HFFc6 (cell line): ENCODE measurements at regions not wholly inside any gene's neighbourhood (a gene's known extent, or its start where the extent isn't known, plus 50 kb on each side); places are given as distances from the start of the nearest gene placed in this dataset.

Experiments used
- DNase-seq: peaks from one replicate; pipeline ENCODE4 v3.0.0-alpha.2; 2018
- H3K27ac Mint-ChIP-seq: 2 replicates; pipeline ENCODE4 v1.8.0; 2020; ENCODE audit warnings: mild to moderate bottlenecking, mixed read lengths
- H3K27me3 Mint-ChIP-seq: 2 replicates; pipeline ENCODE4 v1.8.0; 2021; ENCODE audit warnings: mild to moderate bottlenecking, moderate library complexity, mixed read lengths; ENCODE audit not compliant: insufficient read depth
- H3K36me3 Mint-ChIP-seq: 2 replicates; pipeline ENCODE4 v1.8.0; 2021; ENCODE audit warnings: low read depth, mixed read lengths
- H3K4me1 Mint-ChIP-seq: 2 replicates; pipeline ENCODE4 v1.8.0; 2020; ENCODE audit warnings: low read depth, mixed read lengths
- H3K4me3 Mint-ChIP-seq: 2 replicates; pipeline ENCODE4 v1.8.0; 2020; ENCODE audit warnings: mild to moderate bottlenecking, moderate library complexity, mixed read lengths
- H3K9me3 Mint-ChIP-seq: 2 replicates; pipeline ENCODE4 v1.8.0; 2020; ENCODE audit warnings: mild to moderate bottlenecking, mixed read lengths
- TF ChIP-seq, protein P1 (sequence below): fragments of 200-600 bp; sonication (generic); IDR thresholded peaks from 2 replicates; pipeline ENCODE4 v1.5.0; 2021; ENCODE audit warnings: antibody characterized with exemption, mild to moderate bottlenecking

DNA sequence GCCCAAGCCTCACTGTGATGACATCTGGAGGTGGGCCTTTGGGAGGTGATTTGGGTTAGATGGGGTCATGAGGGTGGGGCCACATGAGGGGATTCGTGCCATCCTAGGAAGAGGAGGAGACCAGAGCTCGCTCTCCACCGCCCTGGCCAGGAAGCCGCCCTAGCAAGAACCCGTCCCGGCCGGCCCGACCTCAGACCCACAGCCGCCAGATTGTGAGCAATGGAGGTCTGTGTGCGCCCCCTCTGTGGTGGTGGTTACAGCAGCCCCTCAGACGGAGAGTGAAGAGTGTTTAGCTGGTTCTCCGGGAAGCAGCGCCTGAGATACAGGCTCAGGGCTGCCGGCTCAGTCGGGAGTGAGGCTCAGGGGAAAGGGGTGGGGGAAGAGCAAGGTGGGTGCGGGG lies 83.3 kb downstream of the RTP5 start:
- TF ChIP-seq, protein P1, sequence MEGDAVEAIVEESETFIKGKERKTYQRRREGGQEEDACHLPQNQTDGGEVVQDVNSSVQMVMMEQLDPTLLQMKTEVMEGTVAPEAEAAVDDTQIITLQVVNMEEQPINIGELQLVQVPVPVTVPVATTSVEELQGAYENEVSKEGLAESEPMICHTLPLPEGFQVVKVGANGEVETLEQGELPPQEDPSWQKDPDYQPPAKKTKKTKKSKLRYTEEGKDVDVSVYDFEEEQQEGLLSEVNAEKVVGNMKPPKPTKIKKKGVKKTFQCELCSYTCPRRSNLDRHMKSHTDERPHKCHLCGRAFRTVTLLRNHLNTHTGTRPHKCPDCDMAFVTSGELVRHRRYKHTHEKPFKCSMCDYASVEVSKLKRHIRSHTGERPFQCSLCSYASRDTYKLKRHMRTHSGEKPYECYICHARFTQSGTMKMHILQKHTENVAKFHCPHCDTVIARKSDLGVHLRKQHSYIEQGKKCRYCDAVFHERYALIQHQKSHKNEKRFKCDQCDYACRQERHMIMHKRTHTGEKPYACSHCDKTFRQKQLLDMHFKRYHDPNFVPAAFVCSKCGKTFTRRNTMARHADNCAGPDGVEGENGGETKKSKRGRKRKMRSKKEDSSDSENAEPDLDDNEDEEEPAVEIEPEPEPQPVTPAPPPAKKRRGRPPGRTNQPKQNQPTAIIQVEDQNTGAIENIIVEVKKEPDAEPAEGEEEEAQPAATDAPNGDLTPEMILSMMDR: no peak
- Mint-ChIP-seq H3K9me3 (peaks cover 6% of the 10 kb centered on the region), H3K4me3 (no peak overlapping the region), H3K36me3 (no peaks in the 10 kb centered on the region), H3K27me3 (peaks cover 13% of the 10 kb centered on the region), H3K4me1 (no peaks in the 10 kb centered on the region), H3K27ac (no peak overlapping the region)
- DNase-seq: no peak

DNA sequence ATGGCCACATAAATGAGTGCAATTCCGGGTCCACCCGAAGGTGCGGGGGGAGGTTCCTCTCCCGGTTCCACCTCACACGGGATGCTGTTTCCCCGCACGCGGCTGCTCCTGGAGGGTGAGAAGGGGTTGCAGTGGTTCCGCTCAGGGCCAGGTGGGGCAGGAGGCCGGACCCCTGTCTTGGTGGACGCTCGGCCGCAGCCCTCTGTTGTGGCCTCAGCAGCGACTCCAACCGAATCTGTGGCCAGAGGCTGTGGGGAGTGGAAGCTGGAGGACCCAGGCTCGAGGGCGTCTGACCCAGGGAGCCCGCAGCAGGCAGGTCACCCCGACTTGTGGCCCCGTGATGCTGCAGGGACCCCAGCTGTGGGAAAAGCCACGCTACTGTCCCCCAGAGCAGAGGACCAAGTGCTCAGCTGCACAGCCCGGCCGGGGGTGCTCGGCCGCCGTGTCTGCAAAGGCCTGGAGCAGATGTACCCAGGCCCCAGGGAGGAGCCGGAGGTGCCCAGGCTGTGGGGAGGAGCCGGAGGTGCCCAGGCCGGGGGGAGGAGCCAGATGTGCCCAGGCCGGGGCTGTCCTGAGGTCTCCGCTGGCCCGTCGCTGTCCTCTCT lies 83.9 kb downstream of the RTP5 start:
- no peak overlapping the region for H3K27ac Mint-ChIP-seq
- H3K36me3 Mint-ChIP-seq: no peaks in the 10 kb centered on the region
- no peak for DNase-seq
- TF ChIP-seq, protein P1: no peak
- peaks cover 1% of the 10 kb centered on the region for H3K9me3 Mint-ChIP-seq
- H3K27me3 Mint-ChIP-seq: peaks cover 16% of the 10 kb centered on the region
- H3K4me1 Mint-ChIP-seq: no peaks in the 10 kb centered on the region
- H3K4me3 Mint-ChIP-seq: no peak overlapping the region

DNA sequence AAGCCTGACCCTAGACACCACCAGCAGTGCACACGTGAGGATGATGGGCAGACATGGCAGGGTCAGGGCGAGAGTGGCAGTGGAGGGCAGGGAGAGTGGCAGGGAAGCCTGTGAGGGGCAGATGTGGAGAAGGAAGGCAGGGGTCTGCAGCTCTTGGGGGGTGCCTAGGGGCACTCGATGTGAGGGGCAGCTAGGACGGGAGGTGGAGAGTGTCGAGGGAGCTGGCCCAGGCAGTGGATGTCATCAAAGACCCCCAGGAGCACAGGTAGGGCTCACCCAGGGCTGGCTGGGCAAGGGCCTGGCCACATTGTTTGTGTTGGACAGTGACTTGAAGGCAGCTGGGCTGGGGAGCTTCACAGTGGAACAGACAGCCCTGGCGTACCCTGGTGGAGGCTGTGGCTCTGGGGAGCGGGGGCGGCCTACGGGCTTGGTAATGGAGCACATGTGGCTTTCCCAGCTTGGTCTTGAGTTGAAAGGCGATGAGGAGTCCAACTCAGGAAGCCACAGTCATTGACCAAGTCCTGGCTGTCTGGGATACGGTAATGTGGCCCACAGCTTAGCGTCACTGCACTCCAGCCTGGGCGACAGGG lies 87.1 kb downstream of the RTP5 start:
- DNase-seq: no peak
- Mint-ChIP-seq H3K27ac (no peak overlapping the region), H3K4me3 (no peak overlapping the region), H3K27me3 (peaks cover 20% of the 10 kb centered on the region), H3K4me1 (no peaks in the 10 kb centered on the region), H3K9me3 (no peaks in the 10 kb centered on the region), H3K36me3 (no peaks in the 10 kb centered on the region)
- TF ChIP-seq, protein P1: no peak

DNA sequence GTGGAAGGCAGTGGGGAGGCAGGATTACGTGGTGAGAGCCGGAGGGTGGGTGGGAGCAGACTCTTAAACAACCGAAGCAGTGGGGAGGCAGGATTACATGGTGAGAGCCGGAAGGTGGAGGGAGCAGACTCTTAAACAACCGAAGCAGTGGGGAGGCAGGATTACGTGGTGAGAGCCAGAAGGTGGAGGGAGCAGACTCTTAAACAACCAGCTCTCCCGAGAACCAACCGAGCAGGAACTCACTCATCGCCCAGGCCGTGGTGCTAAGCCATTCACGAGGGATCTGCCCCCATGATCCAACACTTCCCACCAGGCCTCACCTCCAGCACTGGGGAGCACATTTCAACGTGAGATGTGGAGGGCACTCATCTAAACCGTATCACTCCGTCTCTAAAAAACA lies 87.7 kb downstream of the RTP5 start:
- Mint-ChIP-seq H3K27ac (no peak overlapping the region), H3K36me3 (no peaks in the 10 kb centered on the region), H3K4me1 (no peaks in the 10 kb centered on the region), H3K27me3 (peaks cover 23% of the 10 kb centered on the region), H3K4me3 (no peak overlapping the region), H3K9me3 (no peaks in the 10 kb centered on the region)
- no peak for DNase-seq
- TF ChIP-seq, protein P1: no peak

DNA sequence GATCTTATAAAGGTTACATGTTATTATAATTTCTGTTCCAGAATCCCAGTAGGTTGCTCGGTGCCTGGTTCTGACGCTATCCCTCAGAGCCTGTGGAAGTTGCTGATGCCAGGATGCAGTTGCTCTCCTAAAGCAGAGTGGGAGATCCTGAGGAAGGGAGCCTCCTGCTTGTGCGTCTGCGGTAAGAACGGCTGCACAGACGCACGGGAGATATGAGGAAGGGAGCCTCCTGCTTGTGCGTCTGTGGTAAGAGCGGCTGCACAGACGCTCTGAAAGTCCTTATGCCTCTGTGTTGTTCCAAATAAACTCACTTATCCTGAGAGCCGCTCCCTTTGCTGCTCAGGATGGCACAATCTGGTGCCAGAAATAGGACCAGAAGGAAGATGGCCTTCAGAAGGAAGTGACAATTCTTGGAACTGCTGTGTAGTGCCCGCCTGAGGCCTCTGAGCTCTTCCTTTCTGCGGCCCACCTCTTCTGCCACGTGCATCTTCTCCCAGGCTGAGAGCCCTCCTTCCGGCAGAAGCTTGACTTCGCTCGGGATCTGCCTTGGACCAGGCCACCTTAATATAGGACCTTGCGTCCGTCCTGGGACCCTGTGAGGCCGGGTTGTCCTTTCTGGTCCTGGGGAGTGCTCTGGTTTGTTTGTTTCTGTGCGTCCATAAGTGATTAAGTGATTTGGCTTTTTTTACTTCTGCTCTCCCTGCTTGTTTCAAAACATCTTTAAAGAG lies 89.5 kb downstream of the RTP5 start:
- H3K27me3 Mint-ChIP-seq: peaks cover 23% of the 10 kb centered on the region

More for the DNA sequence above, 89.5 kb downstream of the RTP5 start:
- Mint-ChIP-seq H3K36me3 (no peaks in the 10 kb centered on the region), H3K4me3 (no peak overlapping the region), H3K9me3 (no peaks in the 10 kb centered on the region), H3K27ac (no peak overlapping the region), H3K4me1 (no peaks in the 10 kb centered on the region)
- TF ChIP-seq, protein P1: no peak
- DNase-seq: no peak
